ENCODE measurements at regions not wholly inside any gene's neighbourhood (a gene's known extent, or its start where the extent isn't known, plus 50 kb on each side); places are given as distances from the start of the nearest gene placed in this dataset.

DNA sequence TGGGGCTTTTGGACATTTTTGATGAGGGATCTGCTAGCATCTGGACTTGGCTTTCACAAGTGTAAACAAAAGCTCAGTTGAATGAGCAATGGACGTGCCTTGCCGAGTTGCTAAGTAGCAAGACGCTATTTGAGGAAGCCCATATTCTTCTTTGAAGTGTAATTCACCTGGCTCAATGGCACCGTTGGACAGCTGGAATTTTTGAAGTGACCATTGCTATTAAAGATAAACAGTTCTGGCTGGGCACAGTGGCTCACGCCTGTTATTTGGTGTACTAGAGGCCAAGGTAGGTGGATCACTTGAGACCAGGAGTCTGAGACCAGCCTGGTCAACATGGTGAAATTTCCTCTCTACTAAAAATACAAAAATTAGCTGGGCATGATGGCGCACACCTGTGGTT lies 88.8 kb upstream of the SOX4 start:
- Histone ChIP-seq H3K4me1 (ENCODE audit: control insufficient read depth, extremely low read depth, insufficient read depth, low read length) (no peaks in the 10 kb centered on the region), H3K79me2 (ENCODE audit: control insufficient read depth, insufficient read depth, low read length) (no peaks in the 10 kb centered on the region), H3K4me3 (replicated peaks in 1 of 4; ENCODE audit: control extremely low read depth in 1 of 4, insufficient read depth in 1 of 4, low read depth in 3 of 4, low read length in 4 of 4) (no peak overlapping the region), H3K27me3 (ENCODE audit: control insufficient read depth, insufficient read depth, low read length) (peaks cover 2% of the 10 kb centered on the region), H2AFZ (ENCODE audit: low read length) (no peak overlapping the region), H4K20me1 (ENCODE audit: control insufficient read depth, extremely low read depth, insufficient read depth, low read length) (no peaks in the 10 kb centered on the region), H3K9ac (ENCODE audit: insufficient read depth, low read length) (no peak overlapping the region), H3K36me3 (ENCODE audit: control insufficient read depth, insufficient read depth, low read length) (no peaks in the 10 kb centered on the region), H3K27ac (ENCODE audit: insufficient read depth, low read length) (no peak overlapping the region), H3K9me3 (ENCODE audit: control insufficient read depth, insufficient read depth, low read depth, low read length) (no peaks in the 10 kb centered on the region), H3K4me2 (ENCODE audit: extremely low read depth, insufficient read depth, low read length) (no peak overlapping the region)
- peak in 1 of 2 donors; percentile 34 for DNase-seq (ENCODE audit: low read depth in 2 of 2)
- TF ChIP-seq, protein P1, sequence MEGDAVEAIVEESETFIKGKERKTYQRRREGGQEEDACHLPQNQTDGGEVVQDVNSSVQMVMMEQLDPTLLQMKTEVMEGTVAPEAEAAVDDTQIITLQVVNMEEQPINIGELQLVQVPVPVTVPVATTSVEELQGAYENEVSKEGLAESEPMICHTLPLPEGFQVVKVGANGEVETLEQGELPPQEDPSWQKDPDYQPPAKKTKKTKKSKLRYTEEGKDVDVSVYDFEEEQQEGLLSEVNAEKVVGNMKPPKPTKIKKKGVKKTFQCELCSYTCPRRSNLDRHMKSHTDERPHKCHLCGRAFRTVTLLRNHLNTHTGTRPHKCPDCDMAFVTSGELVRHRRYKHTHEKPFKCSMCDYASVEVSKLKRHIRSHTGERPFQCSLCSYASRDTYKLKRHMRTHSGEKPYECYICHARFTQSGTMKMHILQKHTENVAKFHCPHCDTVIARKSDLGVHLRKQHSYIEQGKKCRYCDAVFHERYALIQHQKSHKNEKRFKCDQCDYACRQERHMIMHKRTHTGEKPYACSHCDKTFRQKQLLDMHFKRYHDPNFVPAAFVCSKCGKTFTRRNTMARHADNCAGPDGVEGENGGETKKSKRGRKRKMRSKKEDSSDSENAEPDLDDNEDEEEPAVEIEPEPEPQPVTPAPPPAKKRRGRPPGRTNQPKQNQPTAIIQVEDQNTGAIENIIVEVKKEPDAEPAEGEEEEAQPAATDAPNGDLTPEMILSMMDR (conservative IDR thresholded peaks at IDR 0.05 in 1 of 2, IDR thresholded peaks at IDR 0.05 in 1 of 2; ENCODE audit: low read depth in 1 of 2, low read length in 2 of 2): no peak
- TF ChIP-seq EZH2 (IDR thresholded peaks at IDR 0.05; ENCODE audit: low read length, missing control alignments): no peak

DNA sequence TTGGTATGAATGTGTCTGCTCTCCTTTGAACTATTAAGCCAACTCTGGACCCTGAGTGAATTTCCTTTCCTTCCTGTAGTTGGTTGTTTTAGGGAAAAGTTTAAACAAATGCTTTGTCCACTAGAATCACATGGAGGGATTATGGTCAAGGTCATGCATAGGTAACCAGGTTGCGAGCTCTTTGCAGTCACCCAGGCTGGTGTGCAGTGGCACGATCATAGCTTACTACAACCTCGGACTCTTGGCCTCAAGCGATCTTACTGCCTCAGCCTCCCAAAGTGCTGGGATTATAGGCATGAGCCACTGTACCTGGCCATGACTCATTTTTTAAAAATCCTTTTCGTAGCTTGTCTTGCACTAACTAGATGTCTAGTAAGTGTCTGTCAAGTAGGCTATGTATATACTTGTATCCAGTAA lies 88.0 kb upstream of the SOX4 start:
- TF ChIP-seq, protein P1 (conservative IDR thresholded peaks at IDR 0.05 in 1 of 2, IDR thresholded peaks at IDR 0.05 in 1 of 2; ENCODE audit: low read depth in 1 of 2, low read length in 2 of 2): no peak
- no peak for TF ChIP-seq EZH2 (IDR thresholded peaks at IDR 0.05; ENCODE audit: low read length, missing control alignments)
- Histone ChIP-seq H3K4me2 (ENCODE audit: extremely low read depth, insufficient read depth, low read length) (no peak overlapping the region), H3K36me3 (ENCODE audit: control insufficient read depth, insufficient read depth, low read length) (no peaks in the 10 kb centered on the region), H3K27ac (ENCODE audit: insufficient read depth, low read length) (no peak overlapping the region), H4K20me1 (ENCODE audit: control insufficient read depth, extremely low read depth, insufficient read depth, low read length) (no peaks in the 10 kb centered on the region), H3K79me2 (ENCODE audit: control insufficient read depth, insufficient read depth, low read length) (no peaks in the 10 kb centered on the region), H3K9ac (ENCODE audit: insufficient read depth, low read length) (no peak overlapping the region), H3K27me3 (ENCODE audit: control insufficient read depth, insufficient read depth, low read length) (peaks cover 2% of the 10 kb centered on the region), H3K4me3 (replicated peaks in 1 of 4; ENCODE audit: control extremely low read depth in 1 of 4, insufficient read depth in 1 of 4, low read depth in 3 of 4, low read length in 4 of 4) (no peak overlapping the region), H2AFZ (ENCODE audit: low read length) (no peak overlapping the region), H3K4me1 (ENCODE audit: control insufficient read depth, extremely low read depth, insufficient read depth, low read length) (no peaks in the 10 kb centered on the region), H3K9me3 (ENCODE audit: control insufficient read depth, insufficient read depth, low read depth, low read length) (no peaks in the 10 kb centered on the region)
- no peak for DNase-seq (ENCODE audit: low read depth in 2 of 2)

DNA sequence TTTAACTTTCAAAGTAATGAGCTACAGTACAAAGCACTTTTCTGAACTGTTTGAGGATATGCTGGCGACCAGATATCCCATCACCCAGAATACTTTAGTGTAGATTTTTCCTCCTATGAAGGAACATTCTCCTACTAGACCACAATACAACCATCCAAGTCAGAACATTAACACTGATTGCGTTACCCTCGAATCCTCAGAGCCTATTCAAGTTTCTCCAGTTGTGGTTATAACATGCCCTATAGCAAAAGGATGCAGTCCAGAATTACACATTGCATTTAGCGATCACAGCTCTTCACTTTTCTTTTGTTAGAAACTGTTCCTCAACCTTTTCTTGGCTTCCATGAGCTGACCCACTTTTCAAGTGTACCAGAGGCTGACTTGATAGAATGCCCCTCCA lies 87.4 kb upstream of the SOX4 start:
- H3K4me3 ChIP-seq (replicated peaks in 1 of 4; ENCODE audit: control extremely low read depth in 1 of 4, insufficient read depth in 1 of 4, low read depth in 3 of 4, low read length in 4 of 4): no peak overlapping the region
- H3K36me3 ChIP-seq (ENCODE audit: control insufficient read depth, insufficient read depth, low read length): no peaks in the 10 kb centered on the region
- no peak overlapping the region for H3K9ac ChIP-seq (ENCODE audit: insufficient read depth, low read length)
- no peaks in the 10 kb centered on the region for H3K27me3 ChIP-seq (ENCODE audit: control insufficient read depth, insufficient read depth, low read length)
- H3K9me3 ChIP-seq (ENCODE audit: control insufficient read depth, insufficient read depth, low read depth, low read length): no peaks in the 10 kb centered on the region
- H3K4me1 ChIP-seq (ENCODE audit: control insufficient read depth, extremely low read depth, insufficient read depth, low read length): no peaks in the 10 kb centered on the region
- H3K79me2 ChIP-seq (ENCODE audit: control insufficient read depth, insufficient read depth, low read length): no peaks in the 10 kb centered on the region
- no peaks in the 10 kb centered on the region for H4K20me1 ChIP-seq (ENCODE audit: control insufficient read depth, extremely low read depth, insufficient read depth, low read length)
- TF ChIP-seq, protein P1 (conservative IDR thresholded peaks at IDR 0.05 in 1 of 2, IDR thresholded peaks at IDR 0.05 in 1 of 2; ENCODE audit: low read depth in 1 of 2, low read length in 2 of 2): no peak
- no peak for TF ChIP-seq EZH2 (IDR thresholded peaks at IDR 0.05; ENCODE audit: low read length, missing control alignments)
- no peak overlapping the region for H2AFZ ChIP-seq (ENCODE audit: low read length)
- no peak overlapping the region for H3K4me2 ChIP-seq (ENCODE audit: extremely low read depth, insufficient read depth, low read length)
- no peak overlapping the region for H3K27ac ChIP-seq (ENCODE audit: insufficient read depth, low read length)
- no peak for DNase-seq (ENCODE audit: low read depth in 2 of 2)

Data from fibroblast of lung (primary cell).